Left ventricle myocardium inferior (tissue), 1 donor: ENCODE measurements at regions not wholly inside any gene's neighbourhood (a gene's known extent, or its start where the extent isn't known, plus 50 kb on each side); places are given as distances from the start of the nearest gene placed in this dataset.

Source experiments
- DNase-seq: peaks from one replicate; pipeline ENCODE4 v3.0.0-alpha.2; 2020
- H3K27ac ChIP-seq: fragments of 200-600 bp; replicated peaks from 2 replicates; pipeline ENCODE4 v1.8.0; 2021
- H3K27me3 ChIP-seq: fragments of 200-600 bp; 2 replicates; pipeline ENCODE4 v1.8.0; 2021; ENCODE audit warnings: low read depth
- H3K36me3 ChIP-seq: fragments of 200-600 bp; 2 replicates; pipeline ENCODE4 v1.8.0; 2021
- H3K4me1 ChIP-seq: fragments of 200-600 bp; 2 replicates; pipeline ENCODE4 v1.8.0; 2021
- H3K4me3 ChIP-seq: fragments of 200-600 bp; 2 replicates; pipeline ENCODE4 v1.8.0; 2021; ENCODE audit warnings: mild to moderate bottlenecking, moderate library complexity
- H3K9me3 ChIP-seq: fragments of 200-600 bp; replicated peaks from 2 replicates; pipeline ENCODE4 v1.8.0; 2021
- CTCF ChIP-seq: fragments of 200-600 bp; IDR thresholded peaks from 2 replicates; pipeline ENCODE4 v1.8.0; 2021; ENCODE audit warnings: antibody characterized with exemption, mild to moderate bottlenecking, borderline replicate concordance
- intact Hi-C: fragments of 100-400 bp; cut with micrococcal nuclease; formaldehyde crosslinking; loops from one replicate; pipeline ENCODE4 v1.11.0; 2022
- donor health status: DM: no; HTN: yes; CAD: no; lungs with severe emphysema.

GRCh38 chr13:54640719-54641118, 1612.1 kb downstream of the OLFM4 start:
- Histone ChIP-seq H3K27ac (no peak overlapping the region), H3K27me3 (no peaks in the 10 kb centered on the region), H3K4me1 (no peaks in the 10 kb centered on the region), H3K4me3 (no peak overlapping the region), H3K9me3 (no peaks in the 10 kb centered on the region), H3K36me3 (no peaks in the 10 kb centered on the region)
- no peak for TF ChIP-seq CTCF
- DNase-seq: no peak
- intact Hi-C loops: no loop called here

- DNase-seq: no peak
- Histone ChIP-seq H3K36me3 (no peaks in the 10 kb centered on the region), H3K4me3 (no peak overlapping the region), H3K9me3 (no peaks in the 10 kb centered on the region), H3K4me1 (no peaks in the 10 kb centered on the region), H3K27ac (no peak overlapping the region), H3K27me3 (no peaks in the 10 kb centered on the region)
- intact Hi-C loops: no loop called here
- no peak for TF ChIP-seq CTCF
Measured at GRCh38 chr13:54643863-54644262, 1615.2 kb downstream of the OLFM4 start.

GRCh38 chr13:54647275-54647674, 1618.7 kb downstream of the OLFM4 start:
- no peak for DNase-seq
- Histone ChIP-seq H3K36me3 (no peaks in the 10 kb centered on the region), H3K4me1 (no peaks in the 10 kb centered on the region), H3K4me3 (no peak overlapping the region), H3K9me3 (no peaks in the 10 kb centered on the region), H3K27me3 (no peaks in the 10 kb centered on the region), H3K27ac (no peak overlapping the region)
- TF ChIP-seq CTCF: no peak
- intact Hi-C loops: no loop called here

GRCh38 chr13:54657588-54657987, 1629.0 kb downstream of the OLFM4 start:
- Histone ChIP-seq H3K27me3 (no peaks in the 10 kb centered on the region), H3K4me1 (no peaks in the 10 kb centered on the region), H3K9me3 (peaks cover 11% of the 10 kb centered on the region), H3K36me3 (no peaks in the 10 kb centered on the region), H3K27ac (no peak overlapping the region), H3K4me3 (no peak overlapping the region)
- no peak for TF ChIP-seq CTCF
- intact Hi-C loops: no loop called here
- no peak for DNase-seq

- H3K4me3 ChIP-seq: no peak overlapping the region
Measured at GRCh38 chr13:54658771-54659170, 1630.2 kb downstream of the OLFM4 start.

More at GRCh38 chr13:54658771-54659170, 1630.2 kb downstream of the OLFM4 start:
- peaks cover 11% of the 10 kb centered on the region for H3K9me3 ChIP-seq
- H3K27ac ChIP-seq: no peak overlapping the region
- DNase-seq: no peak
- H3K36me3 ChIP-seq: no peaks in the 10 kb centered on the region
- no peak for TF ChIP-seq CTCF
- no peaks in the 10 kb centered on the region for H3K4me1 ChIP-seq
- H3K27me3 ChIP-seq: no peaks in the 10 kb centered on the region
- intact Hi-C loops: no loop called here
